ENCODE measurements at regions not wholly inside any gene's neighbourhood (a gene's known extent, or its start where the extent isn't known, plus 50 kb on each side); places are given as distances from the start of the nearest gene placed in this dataset.

DNA sequence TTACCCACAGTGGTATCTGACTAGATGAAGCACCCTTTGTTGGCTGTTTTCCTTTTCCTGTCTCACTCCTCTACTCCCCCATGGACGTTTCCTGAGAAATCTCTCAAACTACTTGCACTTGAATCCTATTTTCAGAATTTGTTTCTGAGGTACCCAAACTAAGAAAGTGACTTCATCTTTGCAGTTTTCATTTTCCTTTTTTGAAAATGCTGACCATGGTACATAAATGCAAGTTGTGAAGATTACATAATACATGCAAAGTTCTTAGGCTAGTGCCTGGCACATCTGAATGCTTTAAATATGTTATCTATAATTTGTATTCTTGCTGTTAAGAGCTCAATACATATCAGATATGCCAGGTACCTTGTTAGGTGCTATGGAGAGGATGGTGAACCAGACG is 644.7 kb upstream of the TENM4 start:
- no peaks in the 10 kb centered on the region for H3K27me3 ChIP-seq (ENCODE audit: control insufficient read depth, insufficient read depth, low read length)
- no peak for DNase-seq (ENCODE audit: low read depth)
- no peak for FAIRE-seq
- H3K4me3 ChIP-seq (ENCODE audit: low read depth, low read length): no peak overlapping the region
- H3K36me3 ChIP-seq (ENCODE audit: control insufficient read depth, insufficient read depth, low read length): no peaks in the 10 kb centered on the region
- TF ChIP-seq, protein P1, sequence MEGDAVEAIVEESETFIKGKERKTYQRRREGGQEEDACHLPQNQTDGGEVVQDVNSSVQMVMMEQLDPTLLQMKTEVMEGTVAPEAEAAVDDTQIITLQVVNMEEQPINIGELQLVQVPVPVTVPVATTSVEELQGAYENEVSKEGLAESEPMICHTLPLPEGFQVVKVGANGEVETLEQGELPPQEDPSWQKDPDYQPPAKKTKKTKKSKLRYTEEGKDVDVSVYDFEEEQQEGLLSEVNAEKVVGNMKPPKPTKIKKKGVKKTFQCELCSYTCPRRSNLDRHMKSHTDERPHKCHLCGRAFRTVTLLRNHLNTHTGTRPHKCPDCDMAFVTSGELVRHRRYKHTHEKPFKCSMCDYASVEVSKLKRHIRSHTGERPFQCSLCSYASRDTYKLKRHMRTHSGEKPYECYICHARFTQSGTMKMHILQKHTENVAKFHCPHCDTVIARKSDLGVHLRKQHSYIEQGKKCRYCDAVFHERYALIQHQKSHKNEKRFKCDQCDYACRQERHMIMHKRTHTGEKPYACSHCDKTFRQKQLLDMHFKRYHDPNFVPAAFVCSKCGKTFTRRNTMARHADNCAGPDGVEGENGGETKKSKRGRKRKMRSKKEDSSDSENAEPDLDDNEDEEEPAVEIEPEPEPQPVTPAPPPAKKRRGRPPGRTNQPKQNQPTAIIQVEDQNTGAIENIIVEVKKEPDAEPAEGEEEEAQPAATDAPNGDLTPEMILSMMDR (IDR thresholded peaks at IDR 0.05; ENCODE audit: insufficient read depth, low read length, severe bottlenecking): no peak

DNA sequence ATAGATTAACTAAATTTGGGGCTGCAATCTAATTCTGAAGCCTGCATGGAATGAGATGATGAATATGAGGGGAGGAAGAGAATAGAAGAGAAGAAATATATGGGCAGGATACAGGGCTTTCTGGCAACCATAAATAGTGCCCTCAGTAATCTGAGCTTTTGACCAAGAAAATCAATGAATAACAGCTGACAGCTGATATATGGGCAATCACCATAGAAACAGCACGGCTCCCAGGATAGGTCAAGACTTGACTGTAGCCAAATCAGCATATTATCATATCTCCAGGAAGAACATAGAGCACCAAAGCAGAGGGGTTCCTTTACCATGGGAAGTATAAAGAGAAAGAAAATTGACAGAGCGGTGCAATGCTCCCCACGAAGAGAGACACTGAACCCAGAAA is 643.8 kb upstream of the TENM4 start:
- TF ChIP-seq, protein P1 (IDR thresholded peaks at IDR 0.05; ENCODE audit: insufficient read depth, low read length, severe bottlenecking): no peak
- DNase-seq (ENCODE audit: low read depth) (peak; percentile 25), FAIRE-seq (no peak)
- H3K36me3 ChIP-seq (ENCODE audit: control insufficient read depth, insufficient read depth, low read length): no peaks in the 10 kb centered on the region
- no peaks in the 10 kb centered on the region for H3K27me3 ChIP-seq (ENCODE audit: control insufficient read depth, insufficient read depth, low read length)
- no peak overlapping the region for H3K4me3 ChIP-seq (ENCODE audit: low read depth, low read length)

DNA sequence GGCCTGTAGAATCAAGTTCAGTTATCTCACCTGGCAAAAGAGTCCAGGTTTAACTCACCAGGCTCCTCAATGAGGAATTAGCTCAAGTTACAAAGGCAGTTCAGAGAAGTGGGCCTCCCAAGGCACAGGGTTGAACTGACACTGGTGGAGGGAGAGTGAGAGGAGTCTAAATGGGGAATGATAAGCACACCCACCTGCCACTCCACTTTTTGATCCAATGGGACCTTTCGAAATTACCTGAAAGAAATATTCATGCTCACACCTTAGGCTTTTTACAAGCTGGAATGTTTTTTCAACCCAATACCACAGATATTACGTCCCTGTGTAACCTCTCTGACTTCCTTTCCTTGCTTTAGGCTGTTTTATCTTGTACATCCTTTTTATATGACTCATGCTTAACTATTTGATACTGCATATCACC is 642.7 kb upstream of the TENM4 start:
- TF ChIP-seq, protein P1 (IDR thresholded peaks at IDR 0.05; ENCODE audit: insufficient read depth, low read length, severe bottlenecking): no peak
- no peak for FAIRE-seq
- Histone ChIP-seq H3K27me3 (ENCODE audit: control insufficient read depth, insufficient read depth, low read length) (no peaks in the 10 kb centered on the region), H3K36me3 (ENCODE audit: control insufficient read depth, insufficient read depth, low read length) (no peaks in the 10 kb centered on the region), H3K4me3 (ENCODE audit: low read depth, low read length) (no peak overlapping the region)
- peak; percentile 87 for DNase-seq (ENCODE audit: low read depth)

DNA sequence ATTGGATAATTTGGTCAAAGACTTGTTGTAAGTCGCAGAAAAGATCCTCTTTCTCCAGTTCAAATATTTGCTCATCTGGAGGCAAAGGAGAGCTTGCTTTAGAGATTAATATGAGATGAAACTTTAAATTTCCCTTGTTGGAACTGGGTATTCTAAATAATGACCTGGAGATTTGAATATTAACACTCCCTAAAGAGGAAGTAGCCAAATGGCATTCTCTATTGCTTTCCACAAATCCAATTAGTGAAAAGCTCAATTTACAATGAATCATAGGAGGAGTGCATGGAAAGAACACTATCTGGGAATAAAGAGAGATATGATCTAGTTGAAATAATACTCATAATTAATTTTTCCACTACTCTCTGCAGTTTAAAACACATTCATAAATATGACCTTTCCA is 641.6 kb upstream of the TENM4 start:
- no peak for FAIRE-seq
- TF ChIP-seq, protein P1 (IDR thresholded peaks at IDR 0.05; ENCODE audit: insufficient read depth, low read length, severe bottlenecking): no peak

DNA sequence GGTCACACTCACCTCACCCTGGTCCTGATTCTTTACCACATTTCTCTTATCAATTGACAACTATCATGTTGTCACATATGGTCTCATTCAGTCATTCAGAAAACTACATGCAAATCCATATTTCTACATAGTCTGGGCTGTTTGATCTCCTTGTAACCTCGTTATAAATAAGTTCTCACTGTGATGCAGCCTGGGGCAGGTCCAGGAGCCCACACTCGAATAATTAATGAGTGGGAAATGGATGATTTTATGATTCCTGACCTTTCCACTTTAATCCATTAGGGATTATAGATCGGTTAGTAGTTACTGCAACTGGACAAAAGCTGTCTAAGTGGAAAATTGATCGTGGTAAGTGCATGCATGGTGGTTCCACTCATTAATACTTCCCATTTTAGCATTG is 636.3 kb upstream of the TENM4 start:
- TF ChIP-seq, protein P1 (IDR thresholded peaks at IDR 0.05; ENCODE audit: insufficient read depth, low read length, severe bottlenecking): no peak
- Histone ChIP-seq H3K36me3 (ENCODE audit: control insufficient read depth, insufficient read depth, low read length) (no peaks in the 10 kb centered on the region), H3K4me3 (ENCODE audit: low read depth, low read length) (no peak overlapping the region), H3K27me3 (ENCODE audit: control insufficient read depth, insufficient read depth, low read length) (no peaks in the 10 kb centered on the region)
- FAIRE-seq (no peak), DNase-seq (ENCODE audit: low read depth) (no peak)

More for the DNA sequence above, 641.6 kb upstream of the TENM4 start:
- Histone ChIP-seq H3K27me3 (ENCODE audit: control insufficient read depth, insufficient read depth, low read length) (no peaks in the 10 kb centered on the region), H3K36me3 (ENCODE audit: control insufficient read depth, insufficient read depth, low read length) (no peaks in the 10 kb centered on the region), H3K4me3 (ENCODE audit: low read depth, low read length) (no peak overlapping the region)
- no peak for DNase-seq (ENCODE audit: low read depth)

DNA sequence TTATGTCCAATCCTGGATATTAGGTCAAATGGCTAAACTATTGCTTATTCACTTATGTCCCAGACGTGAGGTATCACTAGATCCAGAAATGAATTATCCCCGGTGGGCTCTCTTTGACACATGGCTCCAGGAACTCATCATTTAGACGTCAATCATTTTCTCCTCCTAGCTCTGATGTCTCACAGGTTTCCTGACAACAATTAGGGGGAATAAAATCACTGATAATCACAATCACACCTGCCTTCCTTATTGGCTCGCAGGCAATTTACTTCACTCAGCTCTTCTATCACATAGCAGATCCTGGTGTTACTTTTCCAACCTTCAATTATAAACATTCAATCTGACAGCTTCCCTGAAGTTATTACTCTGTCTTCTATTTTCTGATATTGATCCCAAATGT is 634.0 kb upstream of the TENM4 start:
- Histone ChIP-seq H3K27me3 (ENCODE audit: control insufficient read depth, insufficient read depth, low read length) (no peaks in the 10 kb centered on the region), H3K4me3 (ENCODE audit: low read depth, low read length) (no peak overlapping the region), H3K36me3 (ENCODE audit: control insufficient read depth, insufficient read depth, low read length) (no peaks in the 10 kb centered on the region)
- FAIRE-seq (no peak), DNase-seq (ENCODE audit: low read depth) (no peak)
- TF ChIP-seq, protein P1 (IDR thresholded peaks at IDR 0.05; ENCODE audit: insufficient read depth, low read length, severe bottlenecking): no peak
